Skeletal muscle satellite cell (primary cell): ENCODE measurements at regions not wholly inside any gene's neighbourhood (a gene's known extent, or its start where the extent isn't known, plus 50 kb on each side); places are given as distances from the start of the nearest gene placed in this dataset.

Source experiments
- H3K27me3 ChIP-seq: 2 replicates; pipeline ENCODE4 v1.7.0; 2013; ENCODE audit warnings: low read length; ENCODE audit not compliant: control insufficient read depth, insufficient read depth
- H3K36me3 ChIP-seq: 2 replicates; pipeline ENCODE4 v1.7.0; 2013; ENCODE audit warnings: mild to moderate bottlenecking, control low read depth, low read length; ENCODE audit not compliant: insufficient read depth
- H3K4me1 ChIP-seq: 2 replicates; pipeline ENCODE4 v1.7.0; 2013; ENCODE audit warnings: low read length; ENCODE audit not compliant: control insufficient read depth, insufficient read depth
- H3K4me2 ChIP-seq: 2 replicates; pipeline ENCODE4 v1.7.0; 2013; ENCODE audit warnings: mild to moderate bottlenecking, low read length
- H3K4me3 ChIP-seq: 2 replicates; pipeline ENCODE4 v1.7.0; 2013; ENCODE audit warnings: low read length
- H3K9ac ChIP-seq: 2 replicates; pipeline ENCODE4 v1.7.0; 2013; ENCODE audit warnings: mild to moderate bottlenecking, low read depth, low read length, moderate library complexity
- H3K9me3 ChIP-seq: replicated peaks from 2 replicates; pipeline ENCODE4 v1.7.0; 2013; ENCODE audit warnings: mild to moderate bottlenecking, control low read depth, low read length

DNA sequence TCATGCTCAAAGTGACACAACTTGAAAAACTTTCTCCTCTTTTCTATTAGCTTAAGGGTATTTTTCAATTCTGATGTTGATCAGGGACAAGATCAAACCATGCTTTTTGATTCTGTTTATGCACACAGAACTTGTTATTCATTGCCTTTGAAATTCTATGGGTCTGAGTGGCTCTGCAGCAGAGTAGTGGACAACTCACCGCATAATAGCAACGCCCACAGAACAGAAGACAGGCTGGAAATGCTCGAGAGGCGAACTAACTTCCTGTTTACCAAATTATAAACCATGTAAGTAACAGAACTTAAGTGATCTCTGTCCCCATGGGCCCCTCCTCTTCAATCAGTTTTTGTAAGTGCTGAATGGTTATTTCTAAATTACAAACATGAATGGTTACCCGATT lies 131.2 kb downstream of the CBLN2 start:
- Histone ChIP-seq H3K9me3 (no peaks in the 10 kb centered on the region), H3K4me1 (no peaks in the 10 kb centered on the region), H3K36me3 (no peaks in the 10 kb centered on the region), H3K27me3 (no peaks in the 10 kb centered on the region), H3K4me2 (no peak overlapping the region), H3K9ac (no peak overlapping the region), H3K4me3 (no peak overlapping the region)

DNA sequence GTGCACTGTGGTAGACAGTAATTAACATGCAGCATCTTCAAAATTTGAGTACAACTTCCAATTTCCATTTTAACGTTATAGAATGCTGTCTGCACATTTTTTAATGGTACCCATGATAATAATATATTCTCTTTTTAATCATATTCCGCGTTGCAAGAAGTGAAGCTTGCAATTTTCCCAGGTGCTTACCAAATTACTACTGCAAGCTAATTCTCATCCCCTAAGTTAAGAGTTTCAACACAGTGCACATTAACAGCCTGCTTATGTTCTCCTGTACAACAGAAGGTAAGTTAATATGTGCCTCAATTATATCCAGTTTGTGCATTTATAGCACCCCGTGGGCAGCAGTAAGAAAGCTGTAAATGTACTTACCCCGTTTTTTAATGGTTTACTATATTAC lies 132.9 kb downstream of the CBLN2 start:
- no peaks in the 10 kb centered on the region for H3K4me1 ChIP-seq
- no peak overlapping the region for H3K4me3 ChIP-seq
- H3K27me3 ChIP-seq = no peaks in the 10 kb centered on the region
- H3K4me2 ChIP-seq = no peak overlapping the region
- no peaks in the 10 kb centered on the region for H3K9me3 ChIP-seq
- no peak overlapping the region for H3K9ac ChIP-seq
- H3K36me3 ChIP-seq = no peaks in the 10 kb centered on the region

DNA sequence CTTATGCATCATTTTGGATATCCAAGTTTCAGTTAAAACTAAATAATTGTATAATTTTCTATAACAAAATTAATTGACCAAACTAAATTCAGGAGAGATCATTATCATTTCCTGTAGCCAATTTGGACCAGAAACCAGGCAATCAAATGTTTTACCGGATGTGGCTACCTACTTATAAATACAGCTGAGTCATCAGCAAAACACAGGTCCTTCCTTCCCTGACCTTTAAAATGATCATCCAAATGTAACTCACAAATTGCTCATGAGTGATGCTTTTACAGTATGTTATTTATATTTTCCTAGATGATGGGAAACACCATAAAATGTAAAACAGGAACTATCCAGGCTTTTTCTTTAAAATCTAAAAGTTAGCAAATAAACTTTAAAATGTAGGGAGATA lies 133.7 kb downstream of the CBLN2 start:
- Histone ChIP-seq H3K4me2 (no peak overlapping the region), H3K36me3 (no peaks in the 10 kb centered on the region)

DNA sequence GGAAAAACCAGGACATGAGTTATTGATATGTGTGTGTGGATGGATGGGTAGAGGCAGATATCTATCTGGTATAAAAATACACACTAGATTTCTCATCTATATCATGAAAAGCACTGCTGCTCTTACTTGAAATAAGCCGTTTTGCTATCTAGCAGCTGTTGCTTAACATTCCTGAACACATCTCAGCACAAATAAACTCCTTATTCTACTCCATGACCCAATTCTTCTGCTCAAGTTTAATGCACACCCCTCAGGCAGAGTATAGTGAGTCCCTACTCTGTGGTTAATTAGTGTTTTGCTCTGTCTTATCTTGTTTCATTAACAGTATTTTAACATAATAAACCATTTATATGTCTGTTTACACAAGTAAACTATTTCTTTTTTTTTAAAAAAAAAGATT lies 134.2 kb downstream of the CBLN2 start:
- no peak overlapping the region for H3K4me2 ChIP-seq

More for the DNA sequence above, 133.7 kb downstream of the CBLN2 start:
- H3K4me1 ChIP-seq = no peaks in the 10 kb centered on the region
- no peaks in the 10 kb centered on the region for H3K27me3 ChIP-seq
- no peak overlapping the region for H3K4me3 ChIP-seq
- H3K9me3 ChIP-seq = no peaks in the 10 kb centered on the region
- H3K9ac ChIP-seq = no peak overlapping the region

DNA sequence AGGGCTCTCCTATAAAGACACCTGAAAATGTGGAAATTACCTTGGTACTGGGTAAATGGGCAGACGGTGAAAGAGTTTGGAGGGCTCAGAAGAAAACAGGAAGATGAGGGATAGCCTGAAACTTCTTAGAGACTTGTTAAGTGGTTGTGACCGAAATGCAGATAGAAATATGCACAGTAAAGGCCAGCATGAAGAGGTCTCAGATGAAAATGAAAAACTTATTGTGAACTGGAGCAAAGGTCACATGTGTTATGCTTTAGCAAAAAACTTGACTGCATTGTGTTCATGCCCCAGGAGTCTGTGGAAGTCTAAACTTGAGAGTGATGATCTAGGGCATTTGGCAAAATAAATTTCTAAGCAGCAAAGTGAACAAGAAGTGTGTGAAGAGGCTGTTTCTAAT lies 137.1 kb downstream of the CBLN2 start:
- Histone ChIP-seq H3K4me1 (no peaks in the 10 kb centered on the region), H3K9ac (no peak overlapping the region), H3K4me2 (no peak overlapping the region), H3K4me3 (no peak overlapping the region), H3K36me3 (no peaks in the 10 kb centered on the region), H3K9me3 (no peaks in the 10 kb centered on the region), H3K27me3 (no peaks in the 10 kb centered on the region)

More for the DNA sequence above, 134.2 kb downstream of the CBLN2 start:
- Histone ChIP-seq H3K9ac (no peak overlapping the region), H3K4me3 (no peak overlapping the region), H3K9me3 (no peaks in the 10 kb centered on the region), H3K4me1 (no peaks in the 10 kb centered on the region), H3K27me3 (no peaks in the 10 kb centered on the region), H3K36me3 (no peaks in the 10 kb centered on the region)

DNA sequence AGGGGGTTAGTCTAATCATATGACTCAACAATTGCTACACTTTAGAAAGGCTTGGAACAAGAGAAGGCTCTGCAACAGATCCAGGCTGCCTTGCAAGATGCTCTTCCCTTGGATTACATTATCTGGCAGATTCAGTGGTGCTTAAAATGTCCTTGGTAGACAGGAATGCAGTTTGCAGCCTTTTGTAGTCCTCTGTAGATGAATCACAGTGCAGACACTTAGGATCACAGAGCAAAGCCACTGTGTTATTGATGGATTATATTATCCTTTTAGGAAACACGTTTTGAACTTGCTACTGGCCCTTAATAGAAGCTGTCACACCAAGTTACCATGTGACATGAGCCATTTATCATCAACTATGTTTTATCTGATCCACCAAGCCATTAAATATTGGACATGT lies 152.2 kb downstream of the CBLN2 start:
- Histone ChIP-seq H3K4me3 (no peak overlapping the region), H3K4me2 (no peak overlapping the region), H3K9ac (no peak overlapping the region), H3K4me1 (no peaks in the 10 kb centered on the region), H3K9me3 (peaks cover under 1% of the 10 kb centered on the region), H3K27me3 (no peaks in the 10 kb centered on the region), H3K36me3 (no peaks in the 10 kb centered on the region)

DNA sequence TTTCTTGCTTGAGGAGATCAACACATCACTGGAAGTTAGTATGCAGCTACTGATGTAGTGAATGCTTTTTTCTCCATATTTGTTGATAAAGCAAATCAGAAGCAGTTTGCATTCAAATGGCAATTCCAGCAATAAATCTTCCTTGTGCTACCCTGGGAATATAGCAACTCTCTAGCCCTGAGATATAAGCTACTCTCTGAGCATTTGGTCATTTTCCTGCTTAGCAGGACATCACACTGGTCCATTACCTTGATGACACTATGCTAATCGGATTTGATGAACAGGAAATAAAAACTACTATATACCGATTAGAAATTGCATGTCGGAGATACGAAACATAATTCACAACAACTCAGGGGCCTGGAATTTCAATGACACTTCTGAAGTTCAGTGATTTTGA lies 152.7 kb downstream of the CBLN2 start:
- H3K4me3 ChIP-seq = no peak overlapping the region
- no peak overlapping the region for H3K4me2 ChIP-seq
- H3K27me3 ChIP-seq = no peaks in the 10 kb centered on the region
- H3K36me3 ChIP-seq = no peaks in the 10 kb centered on the region
- no peak overlapping the region for H3K9ac ChIP-seq
- peaks cover 4% of the 10 kb centered on the region for H3K9me3 ChIP-seq
- H3K4me1 ChIP-seq = no peaks in the 10 kb centered on the region

DNA sequence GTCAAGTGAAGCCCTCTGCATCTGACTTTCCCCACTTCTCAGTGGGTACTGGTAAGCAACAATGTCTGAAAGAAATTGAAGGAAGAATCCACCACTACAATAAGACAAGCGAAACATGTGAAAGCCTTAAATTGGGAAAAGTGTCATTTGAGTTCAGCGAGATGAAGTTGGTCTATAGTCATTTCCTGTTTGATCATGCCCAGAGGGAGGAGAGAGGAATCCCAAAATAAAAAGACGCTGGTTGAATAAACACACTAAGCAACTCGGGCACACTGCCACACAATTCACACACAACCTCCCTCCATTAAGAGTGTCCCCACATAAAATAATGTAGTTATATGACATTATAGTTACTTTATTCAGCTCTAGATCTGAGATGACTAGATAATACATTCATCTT lies 166.1 kb downstream of the CBLN2 start:
- Histone ChIP-seq H3K36me3 (no peaks in the 10 kb centered on the region), H3K27me3 (no peaks in the 10 kb centered on the region), H3K9ac (no peak overlapping the region), H3K4me3 (no peak overlapping the region), H3K9me3 (no peaks in the 10 kb centered on the region), H3K4me2 (no peak overlapping the region), H3K4me1 (no peaks in the 10 kb centered on the region)

DNA sequence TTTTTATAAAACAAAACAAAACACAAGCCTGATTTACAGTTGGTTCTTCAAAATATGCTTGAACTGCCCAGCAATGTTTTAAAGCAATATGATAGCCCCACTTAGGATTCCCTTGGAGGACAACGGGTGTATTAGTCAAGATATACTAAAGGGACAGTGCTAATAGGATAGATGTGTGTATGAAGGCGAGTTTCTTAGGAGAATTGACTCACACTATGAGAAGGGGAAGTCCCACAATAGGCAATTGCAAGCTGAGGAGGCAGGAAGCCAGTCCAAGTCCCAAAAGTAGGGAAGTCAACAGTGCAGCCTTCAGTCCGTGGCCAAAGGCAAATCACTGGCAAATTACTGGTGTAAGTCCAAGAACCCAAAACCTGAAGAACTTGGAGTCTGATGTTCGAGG lies 167.9 kb downstream of the CBLN2 start:
- no peaks in the 10 kb centered on the region for H3K36me3 ChIP-seq
- H3K4me1 ChIP-seq = no peaks in the 10 kb centered on the region
- no peak overlapping the region for H3K4me2 ChIP-seq
- peaks cover 3% of the 10 kb centered on the region for H3K9me3 ChIP-seq
- H3K27me3 ChIP-seq = no peaks in the 10 kb centered on the region
- no peak overlapping the region for H3K9ac ChIP-seq
- no peak overlapping the region for H3K4me3 ChIP-seq

DNA sequence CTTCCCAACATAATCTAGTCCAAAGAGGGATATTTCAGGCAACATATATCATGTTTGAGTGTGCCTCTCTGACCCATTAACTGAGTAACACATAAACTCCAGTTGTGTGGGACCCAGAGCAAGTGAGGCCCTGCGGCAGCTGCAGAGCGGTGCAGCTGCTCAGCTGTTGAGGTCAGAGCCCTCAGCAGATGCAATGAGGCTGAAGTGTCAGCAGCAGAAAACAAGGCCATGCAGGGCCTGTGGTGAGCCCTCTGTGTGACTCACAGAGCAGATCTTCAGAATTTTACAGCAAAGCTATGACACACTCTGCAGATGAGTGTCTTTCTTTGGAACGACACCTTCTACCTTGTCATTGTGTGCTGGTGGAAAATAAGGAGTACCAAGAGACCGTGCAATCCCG lies 168.5 kb downstream of the CBLN2 start:
- Histone ChIP-seq H3K4me2 (no peak overlapping the region), H3K36me3 (no peaks in the 10 kb centered on the region), H3K4me3 (no peak overlapping the region), H3K9ac (no peak overlapping the region), H3K9me3 (peaks cover 3% of the 10 kb centered on the region), H3K4me1 (no peaks in the 10 kb centered on the region), H3K27me3 (no peaks in the 10 kb centered on the region)

DNA sequence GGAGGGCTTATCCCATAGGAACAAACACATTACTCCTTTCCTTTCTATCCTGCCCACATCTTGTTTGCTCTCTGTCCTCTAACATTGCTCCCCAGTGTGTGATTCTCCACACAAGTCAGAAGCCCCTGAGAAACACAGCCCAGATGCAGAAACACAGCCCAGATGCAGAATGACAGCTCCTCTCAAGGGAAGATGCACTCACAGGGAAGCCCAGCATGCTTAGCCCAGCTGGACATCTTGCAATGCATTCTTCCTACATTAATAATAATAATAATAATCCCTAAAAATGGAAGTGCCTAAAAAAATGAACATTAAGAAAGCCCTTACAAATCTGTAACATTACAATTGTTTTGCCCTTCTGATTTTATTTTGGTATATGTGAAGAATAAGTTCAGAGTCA lies 172.1 kb downstream of the CBLN2 start:
- Histone ChIP-seq H3K36me3 (no peaks in the 10 kb centered on the region), H3K9me3 (peaks cover 3% of the 10 kb centered on the region), H3K4me3 (no peak overlapping the region), H3K9ac (no peak overlapping the region), H3K4me1 (no peaks in the 10 kb centered on the region), H3K4me2 (no peak overlapping the region), H3K27me3 (no peaks in the 10 kb centered on the region)

DNA sequence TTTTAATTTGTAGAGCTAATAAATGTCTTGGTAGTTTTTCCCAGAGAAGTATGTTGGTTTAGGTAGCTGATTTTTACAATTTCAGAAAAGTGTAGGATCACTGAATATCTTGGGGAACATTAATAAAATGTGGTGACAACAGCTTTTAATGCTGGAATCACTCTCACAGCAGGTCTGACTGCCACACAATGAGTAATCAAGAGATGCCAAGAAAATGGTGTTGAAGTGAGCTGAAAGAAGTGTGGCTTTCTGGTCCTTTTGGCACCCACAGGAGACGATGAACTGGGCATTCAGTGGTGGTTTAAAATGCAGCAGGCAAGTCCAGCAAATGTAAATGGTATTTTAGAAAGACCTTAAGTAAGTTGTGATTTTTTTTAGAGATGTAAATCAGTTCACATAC lies 175.8 kb downstream of the CBLN2 start:
- Histone ChIP-seq H3K9ac (no peak overlapping the region), H3K36me3 (no peaks in the 10 kb centered on the region), H3K4me2 (no peak overlapping the region), H3K27me3 (no peaks in the 10 kb centered on the region), H3K9me3 (peaks cover 3% of the 10 kb centered on the region), H3K4me3 (no peak overlapping the region), H3K4me1 (no peaks in the 10 kb centered on the region)
